GM12878 (cell line): ENCODE measurements at regions not wholly inside any gene's neighbourhood (a gene's known extent, or its start where the extent isn't known, plus 50 kb on each side); places are given as distances from the start of the nearest gene placed in this dataset.

Experiments used
- ATAC-seq: fragments of 200-7000 bp; cut with Tn5 transposase; 3 replicates; pipeline ENCODE4 v1.9.1; 2020; ENCODE audit warnings: mild to moderate bottlenecking, moderate library complexity
- BruUV-seq: library from RNA; stranded (reverse); fragments of 400-500 nt; replicated peaks from 2 replicates; lab custom pipeline; 2021; lab: Mats Ljungman, UMichigan
- CTCF ChIA-PET: fragments of 300-600 bp; sonication (Branson Sonifier 250); formaldehyde crosslinking; extraction: SDS; loops from one replicate; lab custom pipeline; 2021; ENCODE audit warnings: inconsistent platforms; lab: Yijun Ruan, JAX
- POLR2A ChIA-PET: fragments of 350-600 bp; formaldehyde crosslinking; extraction: SDS; loops from one replicate; lab custom pipeline; 2021; ENCODE audit warnings: inconsistent platforms; lab: Charles Lee
- RAD21 ChIA-PET: fragments of 300-600 bp; sonication (Branson Sonifier 250); formaldehyde crosslinking; loops from one replicate; lab custom pipeline; 2023; ENCODE audit warnings: antibody characterized with exemption; ENCODE audit not compliant: unreplicated experiment; lab: Charles Lee
- SMC1A ChIA-PET: fragments of 300-600 bp; sonication (Branson Sonifier 250); formaldehyde crosslinking; loops from one replicate; lab custom pipeline; 2023; ENCODE audit not compliant: unreplicated experiment, uncharacterized antibody; lab: Charles Lee
- DNase-seq: peaks from one replicate; pipeline ENCODE4 v3.0.0-alpha.2; 2011; ENCODE audit warnings: low read depth, low spot score
- FAIRE-seq: peaks from 3 replicates; lab custom pipeline; 2011; peaks lifted over from hg19 to GRCh38; lab: Jason Lieb, UNC
- H2AFZ ChIP-seq: 2 replicates; pipeline ENCODE4 v1.6.0; 2011; ENCODE audit warnings: low read depth, low read length, control low read depth; ENCODE audit not compliant: control insufficient read depth
- H3K27ac ChIP-seq: 2 replicates; pipeline ENCODE4 v1.5.1; 2011; ENCODE audit warnings: control low read depth; ENCODE audit not compliant: control insufficient read depth, insufficient read depth
- H3K27me3 ChIP-seq, 2 experiments: replicated peaks in 1 of 2; 2 replicates each; pipeline versions ENCODE4 v1.6.0 to v1.6.1; 2011; ENCODE audit warnings: low read length in 1 of 2; ENCODE audit not compliant: control insufficient read depth in 2 of 2, insufficient read depth in 2 of 2
- H3K36me3 ChIP-seq, 2 experiments: 2 replicates each; pipeline ENCODE4 v1.5.1; 2011; ENCODE audit warnings: low read length in 1 of 2; ENCODE audit not compliant: control insufficient read depth in 2 of 2, insufficient read depth in 2 of 2
- H3K4me1 ChIP-seq: 2 replicates; pipeline ENCODE4 v1.6.1; 2011; ENCODE audit warnings: mild to moderate bottlenecking, low read length, moderate library complexity, mixed read lengths; ENCODE audit not compliant: control insufficient read depth, insufficient read depth
- H3K4me2 ChIP-seq: 2 replicates; pipeline ENCODE4 v1.6.0; 2011; ENCODE audit warnings: control low read depth; ENCODE audit not compliant: control insufficient read depth, insufficient read depth
- H3K4me3 ChIP-seq: fragments of 200-600 bp; sonication (generic); 2 replicates; pipeline ENCODE4 v1.5.1; 2016
- H3K79me2 ChIP-seq: 2 replicates; pipeline ENCODE4 v1.6.0; 2011; ENCODE audit warnings: low read length; ENCODE audit not compliant: control insufficient read depth, insufficient read depth
- H3K9ac ChIP-seq: 2 replicates; pipeline ENCODE4 v1.8.0; 2011; ENCODE audit warnings: low read length, control low read depth, mixed read lengths; ENCODE audit not compliant: control insufficient read depth, insufficient read depth
- H3K9me3 ChIP-seq: replicated peaks from 3 replicates; pipeline ENCODE4 v1.5.1; 2011; ENCODE audit warnings: mild to moderate bottlenecking, low read length; ENCODE audit not compliant: control insufficient read depth, insufficient read depth
- H4K20me1 ChIP-seq: 2 replicates; pipeline ENCODE4 v1.6.0; 2011; ENCODE audit not compliant: control insufficient read depth, insufficient read depth
- CBFB ChIP-seq: IDR thresholded peaks from 2 replicates; pipeline ENCODE4 v1.6.1; 2016; ENCODE audit warnings: antibody characterized with exemption, low read depth
- CUX1 ChIP-seq: IDR thresholded peaks from 2 replicates; pipeline ENCODE4 v1.6.1; 2012; ENCODE audit warnings: improper control_type of control experiment, low read depth, low read length; ENCODE audit not compliant: insufficient replicate concordance
- EED ChIP-seq: sonication (generic); IDR thresholded peaks from 2 replicates; pipeline ENCODE4 v1.6.1; 2016; ENCODE audit warnings: antibody characterized with exemption, low read depth
- FOXK2 ChIP-seq: fragments of 450-650 bp; IDR thresholded peaks from 2 replicates; pipeline ENCODE4 v1.6.1; 2017; ENCODE audit warnings: mild to moderate bottlenecking, moderate library complexity
- IRF4 ChIP-seq: IDR thresholded peaks from 2 replicates; pipeline ENCODE4 v1.6.1; 2011; ENCODE audit warnings: low read depth, low read length
- JUNB ChIP-seq: IDR thresholded peaks from 2 replicates; pipeline ENCODE4 v1.6.1; 2016; ENCODE audit warnings: antibody characterized with exemption, mild to moderate bottlenecking
- MTA2 ChIP-seq: fragments of 450-650 bp; IDR thresholded peaks from 2 replicates; pipeline ENCODE4 v1.6.1; 2016; ENCODE audit warnings: low read depth, mild to moderate bottlenecking, moderate library complexity
- RUNX3 ChIP-seq: IDR thresholded peaks from 2 replicates; pipeline ENCODE4 v1.6.1; 2012; ENCODE audit warnings: low read length, inconsistent platforms
- ZSCAN29 ChIP-seq: fragments of 450-650 bp; IDR thresholded peaks from 2 replicates; pipeline ENCODE4 v1.6.1; 2017; ENCODE audit warnings: mild to moderate bottlenecking, moderate library complexity
- WGBS: methylation state at CpG from one replicate; pipeline ENCODE4 v1.1.6; 2016; ENCODE audit warnings: low lambda C conversion rate; ENCODE audit not compliant: insufficient replicate concordance, insufficient coverage; ENCODE audit errors: missing lambda C conversion rate; 5-methylcytosine and 5-hydroxymethylcytosine counted together
- in situ Hi-C: fragments of 300-500 bp; cut with MboI; formaldehyde crosslinking; loops from 9 replicates; pipeline ENCODE4 v1.14.3; 2018; ENCODE audit warnings: mixed read lengths
- intact Hi-C: fragments of 100-400 bp; cut with micrococcal nuclease; formaldehyde crosslinking; loops from one replicate; pipeline ENCODE4 v1.14.2; 2022; ENCODE audit not compliant: unreplicated experiment

DNA sequence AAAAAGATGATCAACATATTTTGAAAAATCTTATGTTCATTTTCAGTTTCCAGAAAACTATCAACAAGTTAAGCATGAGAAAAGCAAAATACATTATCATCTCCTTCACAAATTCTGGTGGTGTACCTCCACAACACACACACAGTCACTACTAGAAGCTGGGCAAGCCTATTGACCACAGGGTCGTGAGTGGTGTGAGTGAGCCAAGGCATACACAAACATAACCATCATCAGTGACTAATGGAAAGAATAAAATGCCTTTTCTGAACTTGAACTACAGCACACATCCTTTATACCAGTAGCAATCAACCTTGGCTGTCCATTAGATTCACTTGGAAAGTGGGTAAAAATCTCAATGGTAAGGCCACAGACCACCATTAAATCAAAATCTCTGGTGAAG is 180.2 kb downstream of the FAM47B start:
- Histone ChIP-seq H2AFZ (no peak overlapping the region), H4K20me1 (no peaks in the 10 kb centered on the region), H3K79me2 (no peaks in the 10 kb centered on the region), H3K4me3 (no peak overlapping the region), H3K36me3 (no peaks in the 10 kb centered on the region), H3K27ac (no peak overlapping the region), H3K4me2 (no peak overlapping the region), H3K4me1 (no peaks in the 10 kb centered on the region)
- intact Hi-C loops, result no loop called here
- no peak for FAIRE-seq
- 0% methylated on average over 1 of the region's 1 CpG for WGBS
- RAD21 ChIA-PET, result no interaction called here
- BruUV-seq, result no TSS peak
- CTCF ChIA-PET, result no interaction called here
- SMC1A ChIA-PET, result no interaction called here
- no peak for DNase-seq
- in situ Hi-C loops, result no loop called here
- ATAC-seq, result no peak
- POLR2A ChIA-PET, result no interaction called here
- no peak for TF ChIP-seq IRF4
- TF ChIP-seq CBFB, result no peak
- no peak for TF ChIP-seq FOXK2
- no peak for TF ChIP-seq MTA2
- no peak for TF ChIP-seq RUNX3
- no peak for TF ChIP-seq EED
- no peak for TF ChIP-seq ZSCAN29
- no peak for TF ChIP-seq JUNB
- TF ChIP-seq CUX1, result no peak
- TF ChIP-seq, all 136 proteins: peak for 0
- Histone ChIP-seq H3K9ac (no peak overlapping the region), H3K27me3 (no peaks in the 10 kb centered on the region), H3K9me3 (no peaks in the 10 kb centered on the region)
